GM12874 (cell line): ENCODE measurements at regions not wholly inside any gene's neighbourhood (a gene's known extent, or its start where the extent isn't known, plus 50 kb on each side); places are given as distances from the start of the nearest gene placed in this dataset.
A peak's percentile ranks its signal among the peaks of the same experiment; 100 is the strongest.

Experiments
- TF ChIP-seq, protein P1 (sequence below): IDR thresholded peaks from 2 replicates; pipeline ENCODE4 v1.5.1; 2011; ENCODE audit warnings: low read depth, mild to moderate bottlenecking, control low read depth, low read length, moderate library complexity; ENCODE audit not compliant: insufficient read depth

DNA sequence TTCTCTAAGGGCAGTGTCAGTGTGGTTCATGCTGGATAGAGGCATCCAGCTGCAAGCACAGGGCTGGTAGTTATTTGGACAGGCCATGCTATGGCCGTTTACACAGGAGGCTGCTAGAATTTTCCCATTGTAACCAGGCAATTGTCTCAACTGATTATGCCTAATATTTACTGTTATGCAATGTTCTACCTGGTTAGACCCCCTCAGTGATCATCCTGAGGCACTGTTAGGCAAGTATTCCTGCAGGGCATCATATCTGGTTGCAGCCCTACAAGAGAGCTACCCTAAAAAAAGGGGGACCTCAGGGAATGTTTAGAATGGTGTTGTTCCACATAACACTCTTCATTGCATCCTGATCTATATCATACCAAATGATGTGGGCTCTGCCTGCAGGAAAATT, 1124.6 kb downstream of the JRKL start:
- TF ChIP-seq, protein P1, sequence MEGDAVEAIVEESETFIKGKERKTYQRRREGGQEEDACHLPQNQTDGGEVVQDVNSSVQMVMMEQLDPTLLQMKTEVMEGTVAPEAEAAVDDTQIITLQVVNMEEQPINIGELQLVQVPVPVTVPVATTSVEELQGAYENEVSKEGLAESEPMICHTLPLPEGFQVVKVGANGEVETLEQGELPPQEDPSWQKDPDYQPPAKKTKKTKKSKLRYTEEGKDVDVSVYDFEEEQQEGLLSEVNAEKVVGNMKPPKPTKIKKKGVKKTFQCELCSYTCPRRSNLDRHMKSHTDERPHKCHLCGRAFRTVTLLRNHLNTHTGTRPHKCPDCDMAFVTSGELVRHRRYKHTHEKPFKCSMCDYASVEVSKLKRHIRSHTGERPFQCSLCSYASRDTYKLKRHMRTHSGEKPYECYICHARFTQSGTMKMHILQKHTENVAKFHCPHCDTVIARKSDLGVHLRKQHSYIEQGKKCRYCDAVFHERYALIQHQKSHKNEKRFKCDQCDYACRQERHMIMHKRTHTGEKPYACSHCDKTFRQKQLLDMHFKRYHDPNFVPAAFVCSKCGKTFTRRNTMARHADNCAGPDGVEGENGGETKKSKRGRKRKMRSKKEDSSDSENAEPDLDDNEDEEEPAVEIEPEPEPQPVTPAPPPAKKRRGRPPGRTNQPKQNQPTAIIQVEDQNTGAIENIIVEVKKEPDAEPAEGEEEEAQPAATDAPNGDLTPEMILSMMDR: no peak

DNA sequence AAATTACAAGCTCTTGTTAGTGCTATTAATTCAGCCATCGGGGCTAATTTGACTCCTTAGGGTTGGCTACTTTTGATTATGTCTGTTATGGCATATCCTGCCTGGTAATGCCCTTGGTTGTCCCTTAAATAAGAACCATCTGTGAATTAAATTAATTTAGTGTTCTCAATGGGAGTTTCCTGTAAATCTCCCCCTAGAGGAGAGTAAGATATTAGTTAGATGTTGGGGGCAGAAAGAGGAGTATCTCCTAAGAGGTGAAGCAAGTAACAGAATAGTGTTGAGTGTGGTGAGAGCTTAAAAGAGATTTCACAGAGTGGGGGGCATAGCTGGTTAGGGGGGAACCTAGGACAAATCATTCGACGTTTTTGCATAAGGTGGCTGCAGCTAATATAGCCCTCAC, 1126.9 kb downstream of the JRKL start:
- TF ChIP-seq, protein P1: no peak

DNA sequence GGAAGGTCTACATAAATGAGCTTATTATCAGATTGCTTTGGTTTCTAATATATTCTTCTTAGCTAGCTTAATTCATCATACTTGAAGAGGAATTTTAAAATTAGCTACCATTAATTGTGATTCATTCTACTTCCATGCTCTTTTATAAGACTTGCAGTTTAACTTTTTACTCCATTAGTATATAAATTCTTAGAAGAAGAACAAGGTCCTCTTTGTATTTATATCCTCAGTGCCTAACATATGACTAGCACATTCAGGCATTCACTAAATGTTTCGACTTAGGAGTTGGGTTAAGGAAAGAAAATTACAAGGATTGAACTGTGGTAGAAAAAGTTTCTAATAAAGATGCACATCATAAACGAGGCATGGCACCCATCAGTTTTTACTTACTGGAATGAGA, 1135.5 kb downstream of the JRKL start:
- TF ChIP-seq, protein P1: no peak

DNA sequence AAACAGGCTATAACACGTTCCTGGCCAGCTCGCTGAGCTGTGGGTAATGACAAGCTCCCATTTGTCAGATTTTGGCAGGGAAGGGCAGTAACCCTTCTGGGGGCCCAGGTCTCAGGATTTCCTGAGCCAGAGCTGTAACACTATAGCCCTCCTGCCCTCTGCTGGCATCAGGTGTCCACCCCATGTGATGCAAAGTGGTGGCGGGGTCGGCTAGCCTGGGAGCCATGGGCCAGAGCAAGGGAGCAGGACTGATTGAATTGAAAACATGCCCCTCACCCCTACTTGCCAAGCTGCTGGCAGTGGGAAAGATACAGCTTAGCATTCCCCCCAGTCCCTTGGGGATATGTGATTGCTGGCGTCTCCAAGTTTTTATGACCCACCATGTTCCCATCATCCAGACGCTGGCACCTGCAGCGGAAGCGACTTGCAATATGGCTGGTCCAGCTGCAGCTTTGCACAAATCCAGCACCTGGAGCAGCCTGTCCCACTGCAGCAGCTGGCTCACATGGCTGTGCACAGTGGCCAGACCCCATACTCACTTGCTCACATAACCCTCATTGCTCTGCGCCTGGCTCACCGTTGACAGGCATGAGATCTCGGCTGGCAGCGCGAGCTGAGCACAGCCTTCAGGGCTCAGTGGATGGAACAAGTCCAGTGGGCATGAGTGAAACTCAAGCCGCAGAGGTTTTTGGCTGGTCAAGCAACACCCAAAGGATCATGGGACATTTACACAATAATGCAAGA, 1147.8 kb downstream of the JRKL start:
- TF ChIP-seq, protein P1: no peak

DNA sequence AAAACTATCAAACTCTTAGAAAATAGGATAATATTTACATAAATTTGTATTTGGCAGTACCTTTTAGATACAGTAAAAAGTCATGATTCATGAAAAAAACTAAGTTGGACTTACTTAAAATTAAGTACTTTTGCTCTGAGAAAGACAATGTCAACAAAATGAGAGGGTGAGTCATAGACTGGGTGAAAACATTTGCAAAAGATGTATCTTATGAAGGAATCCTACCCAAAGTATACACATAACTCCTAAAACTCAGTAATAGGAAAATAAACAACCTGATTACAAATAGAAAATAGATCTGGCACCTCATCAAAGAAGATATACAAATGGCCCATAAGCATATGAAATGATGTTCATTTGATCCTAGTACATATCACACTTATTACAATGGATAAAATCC, 1154.6 kb downstream of the JRKL start:
- TF ChIP-seq, protein P1: no peak

DNA sequence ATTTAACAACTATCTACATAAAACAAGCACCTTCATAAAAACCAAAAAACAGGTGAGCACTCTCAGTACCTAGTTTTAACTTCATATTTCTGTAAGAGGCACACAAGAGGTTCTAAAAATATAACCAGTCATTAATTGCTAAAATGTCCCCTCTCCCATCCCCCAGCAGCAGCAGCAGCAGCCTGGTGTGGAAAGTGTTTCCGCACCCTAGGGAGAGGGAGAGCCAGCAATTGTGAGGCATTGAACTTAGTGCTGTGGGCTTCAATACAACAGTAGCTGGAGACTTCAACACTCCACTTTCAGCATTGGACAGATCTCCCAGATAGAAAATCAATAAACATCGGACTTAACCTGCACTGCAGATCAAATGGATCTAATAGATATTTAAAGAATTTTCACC, 1158.5 kb downstream of the JRKL start:
- TF ChIP-seq, protein P1: no peak

DNA sequence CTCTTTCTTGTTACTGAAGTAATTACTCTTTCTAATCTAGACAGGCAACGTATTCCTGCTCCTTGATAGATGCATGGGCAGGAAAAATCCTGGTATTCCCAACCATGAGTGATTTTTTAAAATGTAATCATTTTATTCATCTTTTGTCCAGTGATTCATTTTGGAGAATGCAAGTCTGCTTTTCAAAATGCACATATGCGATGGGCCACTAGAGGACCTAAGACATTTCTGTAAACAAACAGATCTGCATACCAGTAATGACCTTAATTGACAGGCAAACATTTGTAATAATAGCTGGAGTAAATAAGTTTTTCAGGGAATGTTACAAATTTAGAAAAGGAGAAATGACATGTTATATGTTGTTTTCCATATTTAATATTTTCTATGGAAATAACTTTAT, 1167.6 kb downstream of the JRKL start:
- TF ChIP-seq, protein P1: peak; percentile 6; the same call in 1 of the 2 replicates
